Thyroid gland (tissue), 4 donors: ENCODE measurements at regions not wholly inside any gene's neighbourhood (a gene's known extent, or its start where the extent isn't known, plus 50 kb on each side); places are given as distances from the start of the nearest gene placed in this dataset.

Experiments used
- DNase-seq, 2 donors: peaks; one replicate each; pipeline ENCODE4 v3.0.0-alpha.2; 2019
- H3K27ac ChIP-seq, 3 donors: fragments of 200-600 bp; sonication (generic); 1 replicate in 2 of 3; 2 replicates in 1 of 3; pipeline ENCODE4 v1.5.1; 2016 to 2019; ENCODE audit warnings: mild to moderate bottlenecking in 1 of 3, moderate library complexity in 1 of 3
- H3K27me3 ChIP-seq: fragments of 200-600 bp; sonication (generic); one replicate; pipeline ENCODE4 v1.5.1; 2019
- H3K36me3 ChIP-seq, 2 donors: fragments of 200-600 bp; sonication (generic); one replicate each; pipeline ENCODE4 v1.5.1; 2016 to 2019
- H3K4me1 ChIP-seq, 2 donors: fragments of 200-600 bp; sonication (generic); one replicate each; pipeline ENCODE4 v1.5.1; 2017 to 2019
- H3K4me3 ChIP-seq, 3 donors: fragments of 200-600 bp; sonication (generic); replicated peaks in 1 of 3; 1 replicate in 2 of 3; 2 replicates in 1 of 3; pipeline ENCODE4 v1.5.1; 2016; ENCODE audit warnings: mild to moderate bottlenecking in 1 of 3
- H3K9me3 ChIP-seq: fragments of 200-600 bp; sonication (generic); one replicate; pipeline ENCODE4 v1.5.1; 2017
- CTCF ChIP-seq, 6 experiments: fragments of 200-600 bp in 3 of 6; fragments of 450-650 bp in 3 of 6; sonication (generic) in 3 of 6; IDR thresholded peaks; one replicate each; pipeline ENCODE4 v1.5.1; 2016 to 2019; ENCODE audit warnings: antibody characterized with exemption in 6 of 6, mild to moderate bottlenecking in 2 of 6, inconsistent platforms in 1 of 6, moderate library complexity in 1 of 6
- POLR2A ChIP-seq, 2 donors: fragments of 450-650 bp; IDR thresholded peaks; one replicate each; pipeline ENCODE4 v1.6.1; 2017; ENCODE audit warnings: antibody characterized with exemption in 2 of 2, mild to moderate bottlenecking in 2 of 2, moderate library complexity in 1 of 2
- WGBS, 2 donors: methylation state at CpG; one replicate each; pipeline ENCODE4 v1.1.5; 2017; 5-methylcytosine and 5-hydroxymethylcytosine counted together
- intact Hi-C: fragments of 100-400 bp; cut with DNase I; formaldehyde crosslinking; loops from one replicate; pipeline ENCODE4 v1.15.1; 2023

DNA sequence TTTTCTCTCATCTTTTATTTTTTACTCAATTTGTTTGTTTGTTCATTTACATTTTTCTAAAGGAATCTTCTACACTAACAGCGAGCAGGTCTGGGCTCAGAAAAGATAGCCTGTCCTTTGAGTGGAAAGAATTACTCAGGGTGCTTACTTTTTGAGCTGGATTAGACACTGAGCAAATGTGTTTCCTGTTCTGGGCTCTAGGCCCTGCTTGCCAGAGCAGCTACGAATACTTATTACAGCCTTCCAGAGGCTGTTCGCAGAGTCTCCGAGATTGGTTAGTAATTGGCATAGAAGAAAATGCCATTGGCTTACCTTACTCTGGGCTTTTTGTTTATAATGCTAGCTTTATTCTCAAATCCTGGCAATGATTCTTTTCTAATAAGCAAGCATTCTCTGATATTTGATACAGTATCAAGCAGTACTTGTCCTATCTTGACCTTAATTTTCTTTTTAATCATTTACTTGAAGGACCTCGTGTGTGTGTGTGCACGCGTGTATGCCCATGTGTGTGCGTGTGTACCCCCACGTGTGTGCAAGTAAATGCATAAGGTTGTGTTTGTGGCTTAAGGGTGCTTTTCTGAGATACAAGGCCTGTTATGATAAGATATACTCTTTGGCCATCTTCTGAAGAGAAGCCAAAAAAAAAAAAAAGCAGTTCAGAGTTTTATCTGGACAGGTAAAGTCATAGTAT is 76.2 kb upstream of the GRXCR1 start:
- no peaks in the 10 kb centered on the region for H3K27me3 ChIP-seq
- WGBS, 2 donors, result 57 to 76% methylated on average over 9 of the region's 9 CpGs
- intact Hi-C loops, result no loop called here
- H3K36me3 ChIP-seq, result no peaks in the 10 kb centered on the region
- no peak overlapping the region for H3K4me3 ChIP-seq
- DNase-seq, result no peak
- H3K4me1 ChIP-seq, result peaks cover 19 to 29% of the 10 kb centered on the region in 2 donors
- TF ChIP-seq CTCF (IDR thresholded peaks at IDR 0.05) (no peak), POLR2A (IDR thresholded peaks at IDR 0.05) (no peak)
- H3K9me3 ChIP-seq, result no peaks in the 10 kb centered on the region
- no peak overlapping the region for H3K27ac ChIP-seq

- H3K36me3 ChIP-seq, result no peaks in the 10 kb centered on the region
- TF ChIP-seq POLR2A (IDR thresholded peaks at IDR 0.05) (no peak), CTCF (IDR thresholded peaks at IDR 0.05) (no peak)
- no peaks in the 10 kb centered on the region for H3K27me3 ChIP-seq
- no peaks in the 10 kb centered on the region for H3K4me1 ChIP-seq
- no peak for DNase-seq
- no peaks in the 10 kb centered on the region for H3K9me3 ChIP-seq
- intact Hi-C loops, result no loop called here
- H3K4me3 ChIP-seq, result no peak overlapping the region
- no peak overlapping the region for H3K27ac ChIP-seq
- WGBS, 2 donors, result 87 to 97% methylated on average over 5 of the region's 7 CpGs
These were observed 83.0 kb upstream of the GRXCR1 start for GRCh38 chr4:42809419-42810084.

DNA sequence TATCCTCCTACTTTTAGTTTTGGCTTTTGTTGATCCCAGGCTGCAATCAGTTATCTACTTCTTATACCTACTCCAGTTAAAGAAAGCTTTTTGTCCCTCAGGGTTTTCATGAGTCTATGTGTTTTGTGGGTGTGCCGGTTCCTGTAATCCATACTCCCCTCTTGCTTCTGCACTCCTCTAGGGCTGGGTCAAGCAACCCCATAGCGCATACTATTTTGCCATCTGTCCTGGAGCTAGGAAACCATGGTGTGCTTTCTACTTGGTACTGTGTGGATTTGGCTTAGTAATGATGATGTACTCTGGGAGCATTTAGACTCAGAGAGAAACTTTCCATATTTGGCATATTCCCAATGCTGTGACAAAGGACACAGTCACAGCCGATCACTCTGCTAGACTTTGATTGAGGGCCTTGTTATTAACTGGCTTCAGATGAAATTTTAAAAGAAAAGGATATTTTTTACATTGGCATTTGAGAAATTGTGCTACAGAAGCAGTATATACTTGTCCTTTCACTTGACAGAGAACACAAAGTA is 86.1 kb upstream of the GRXCR1 start:
- no peaks in the 10 kb centered on the region for H3K4me1 ChIP-seq
- H3K9me3 ChIP-seq, result no peaks in the 10 kb centered on the region
- intact Hi-C loops, result no loop called here
- no peak overlapping the region for H3K27ac ChIP-seq
- DNase-seq, result no peak
- no peak for TF ChIP-seq POLR2A (IDR thresholded peaks at IDR 0.05)
- no peak for TF ChIP-seq CTCF (IDR thresholded peaks at IDR 0.05)
- H3K4me3 ChIP-seq, result no peak overlapping the region
- WGBS, 2 donors, result 76 to 79% methylated on average over 3 of the region's 3 CpGs
- H3K27me3 ChIP-seq, result no peaks in the 10 kb centered on the region
- no peaks in the 10 kb centered on the region for H3K36me3 ChIP-seq

- TF ChIP-seq POLR2A (IDR thresholded peaks at IDR 0.05) (no peak), CTCF (IDR thresholded peaks at IDR 0.05) (no peak)
- Histone ChIP-seq H3K4me3 (no peak overlapping the region), H3K27ac (no peak overlapping the region), H3K36me3 (no peaks in the 10 kb centered on the region), H3K9me3 (no peaks in the 10 kb centered on the region), H3K4me1 (peaks cover 14 to 17% of the 10 kb centered on the region in 2 donors), H3K27me3 (no peaks in the 10 kb centered on the region)
- DNase-seq, result no peak
- 95 to 98% methylated on average over 1 of the region's 1 CpG for WGBS, 2 donors
- intact Hi-C loops, result no loop called here
These were observed 103.4 kb upstream of the GRXCR1 start for GRCh38 chr4:42789041-42789567.

- DNase-seq, result no peak
- WGBS, 2 donors, result 94 to 100% methylated on average over 2 to 5 of the region's 6 CpGs
These were observed 105.4 kb upstream of the GRXCR1 start for GRCh38 chr4:42787079-42787463.

More at GRCh38 chr4:42787079-42787463, 105.4 kb upstream of the GRXCR1 start:
- H3K4me3 ChIP-seq, result no peak overlapping the region
- no peaks in the 10 kb centered on the region for H3K36me3 ChIP-seq
- intact Hi-C loops, result no loop called here
- peak overlapping the region in 1 of 3 donors; percentile 73 for H3K27ac ChIP-seq
- TF ChIP-seq CTCF (IDR thresholded peaks at IDR 0.05) (no peak), POLR2A (IDR thresholded peaks at IDR 0.05) (no peak)
- no peaks in the 10 kb centered on the region for H3K27me3 ChIP-seq
- H3K9me3 ChIP-seq, result no peaks in the 10 kb centered on the region
- H3K4me1 ChIP-seq, result peaks cover 14 to 17% of the 10 kb centered on the region in 2 donors
